Mesendoderm (in vitro differentiated cells): ENCODE measurements at regions not wholly inside any gene's neighbourhood (a gene's known extent, or its start where the extent isn't known, plus 50 kb on each side); places are given as distances from the start of the nearest gene placed in this dataset.

Experiments used
- DNase-seq: peaks from one replicate; pipeline ENCODE4 v3.0.0; 2013
- H2AK5ac ChIP-seq: 2 replicates; pipeline ENCODE4 v1.6.1; 2013; ENCODE audit warnings: low read length, inconsistent platforms
- H2BK120ac ChIP-seq: 2 replicates; pipeline ENCODE4 v1.6.1; 2013; ENCODE audit warnings: low read depth, mild to moderate bottlenecking, low read length, moderate library complexity, mixed read lengths
- H2BK15ac ChIP-seq: replicated peaks from 2 replicates; pipeline ENCODE4 v1.6.1; 2013; ENCODE audit warnings: low read depth, mild to moderate bottlenecking, moderate library complexity
- H2BK5ac ChIP-seq: 2 replicates; pipeline ENCODE4 v1.6.1; 2013; ENCODE audit warnings: low read length, inconsistent platforms
- H3K18ac ChIP-seq: 2 replicates; pipeline ENCODE4 v1.6.1; 2013; ENCODE audit warnings: mild to moderate bottlenecking, low read length, mixed read lengths
- H3K23ac ChIP-seq: one replicate; pipeline ENCODE4 v1.6.1; 2013; ENCODE audit warnings: low read length
- H3K27ac ChIP-seq: 2 replicates; pipeline ENCODE4 v1.5.1; 2013; ENCODE audit warnings: low read depth, mild to moderate bottlenecking, inconsistent platforms, low read length, moderate library complexity
- H3K27me3 ChIP-seq: 2 replicates; pipeline ENCODE4 v1.6.1; 2013; ENCODE audit warnings: low read length, control low read depth, mild to moderate bottlenecking, inconsistent platforms; ENCODE audit not compliant: insufficient read depth, poor library complexity
- H3K36me3 ChIP-seq: 2 replicates; pipeline ENCODE4 v1.6.1; 2013; ENCODE audit warnings: low read length, inconsistent platforms; ENCODE audit not compliant: control insufficient read depth, insufficient read depth
- H3K4ac ChIP-seq: one replicate; pipeline ENCODE4 v1.6.1; 2013; ENCODE audit warnings: low read depth, mild to moderate bottlenecking, low read length, moderate library complexity
- H3K4me1 ChIP-seq: 2 replicates; pipeline ENCODE4 v1.6.1; 2013; ENCODE audit warnings: low read depth, low read length, inconsistent platforms; ENCODE audit not compliant: control insufficient read depth
- H3K4me2 ChIP-seq: 2 replicates; pipeline ENCODE4 v1.6.1; 2013; ENCODE audit warnings: low read length
- H3K4me3 ChIP-seq: 2 replicates; pipeline ENCODE4 v1.5.1; 2013; ENCODE audit warnings: mild to moderate bottlenecking, low read length
- H3K56ac ChIP-seq: one replicate; pipeline ENCODE4 v1.6.1; 2013; ENCODE audit warnings: low read length
- H3K79me1 ChIP-seq: 2 replicates; pipeline ENCODE4 v1.6.1; 2013; ENCODE audit warnings: low read length, inconsistent platforms
- H3K79me2 ChIP-seq: 2 replicates; pipeline ENCODE4 v1.6.1; 2013; ENCODE audit warnings: mild to moderate bottlenecking, low read length; ENCODE audit not compliant: control insufficient read depth, insufficient read depth
- H3K9ac ChIP-seq: 2 replicates; pipeline ENCODE4 v1.6.1; 2013; ENCODE audit warnings: low read length, inconsistent platforms
- H4K5ac ChIP-seq: one replicate; pipeline ENCODE4 v1.6.1; 2013; ENCODE audit warnings: low read length
- H4K8ac ChIP-seq: one replicate; pipeline ENCODE4 v1.6.1; 2013; ENCODE audit warnings: low read depth, mild to moderate bottlenecking, control low read depth, low read length, moderate library complexity
- WGBS: extraction: QIAGEN DNeasy Blood & Tissue Kit; methylation state at CpG from one replicate; pipeline ENCODE4 v1.1.7; 2013; ENCODE audit warnings: low lambda C conversion rate, missing lambda C conversion rate; ENCODE audit not compliant: insufficient coverage; ENCODE audit errors: extremely low coverage; 5-methylcytosine and 5-hydroxymethylcytosine counted together

- no peak overlapping the region for H2AK5ac ChIP-seq
- peak overlapping the region; percentile 67 for H3K27ac ChIP-seq
- DNase-seq: peak; percentile 57
- no peaks in the 10 kb centered on the region for H3K27me3 ChIP-seq
- H3K4me2 ChIP-seq: no peak overlapping the region
- peak overlapping the region; percentile 87 for H3K18ac ChIP-seq
- no peak overlapping the region for H2BK15ac ChIP-seq
- no peak overlapping the region for H3K23ac ChIP-seq
- H3K4me1 ChIP-seq: no peaks in the 10 kb centered on the region
- no peak overlapping the region for H4K8ac ChIP-seq
- H3K79me1 ChIP-seq: no peaks in the 10 kb centered on the region
- peak overlapping the region; percentile 65 for H3K56ac ChIP-seq
- peak overlapping the region; percentile 14 for H2BK120ac ChIP-seq
- no peak overlapping the region for H2BK5ac ChIP-seq
- no peaks in the 10 kb centered on the region for H3K36me3 ChIP-seq
- peak overlapping the region; percentile 16 for H3K9ac ChIP-seq
- no CpG with 5 or more reads among the region's 5 CpGs for WGBS
- H3K4me3 ChIP-seq: no peak overlapping the region
- H3K79me2 ChIP-seq: no peaks in the 10 kb centered on the region
- no peak overlapping the region for H3K4ac ChIP-seq
- no peak overlapping the region for H4K5ac ChIP-seq
These were observed 756.4 kb upstream of the MMS22L start for GRCh38 chr6:98039443-98039842.

DNA sequence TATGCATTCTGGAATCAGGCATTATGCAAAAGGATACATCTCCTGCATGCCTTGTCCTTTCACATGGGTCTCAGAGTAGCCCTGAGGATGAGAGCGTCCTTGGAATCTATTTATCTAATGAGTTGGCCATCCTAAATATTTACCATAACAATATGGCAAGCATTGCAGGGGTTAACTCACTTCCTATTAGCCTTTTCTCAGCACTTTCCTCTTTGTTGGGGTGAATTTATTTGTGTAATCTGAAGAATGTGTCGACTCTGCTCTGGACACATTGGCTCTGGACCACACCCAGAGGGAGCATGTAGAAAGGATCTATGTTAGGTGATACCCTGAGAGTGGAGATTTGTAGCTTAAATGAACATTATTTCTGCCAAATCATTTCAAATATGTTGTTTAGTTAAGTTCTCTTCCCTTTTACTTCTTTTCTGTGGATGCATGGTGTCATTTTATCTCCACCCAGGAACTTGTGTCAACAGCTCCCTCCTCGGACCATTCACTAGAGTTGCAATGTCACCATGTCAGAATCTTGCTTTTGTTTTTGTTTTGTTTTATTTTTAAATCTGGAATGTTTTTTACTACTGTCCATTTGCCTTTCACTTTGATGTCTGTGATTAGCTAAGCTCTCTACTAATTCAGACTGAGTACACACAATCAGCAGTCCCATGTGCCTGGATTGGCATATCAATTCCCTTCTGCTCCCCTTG lies 757.0 kb upstream of the MMS22L start:
- Histone ChIP-seq H2BK5ac (no peak overlapping the region), H3K23ac (no peak overlapping the region), H3K4me2 (no peak overlapping the region), H3K56ac (peak overlapping the region; percentile 65), H3K79me1 (no peaks in the 10 kb centered on the region), H3K4me3 (no peak overlapping the region), H3K27me3 (no peaks in the 10 kb centered on the region), H2BK120ac (peak overlapping the region; percentile 14), H3K9ac (no peak overlapping the region), H3K79me2 (no peaks in the 10 kb centered on the region), H3K4ac (no peak overlapping the region), H3K27ac (peak overlapping the region; percentile 67), H3K4me1 (no peaks in the 10 kb centered on the region), H4K8ac (peak overlapping the region; percentile 56), H3K36me3 (no peaks in the 10 kb centered on the region), H2BK15ac (no peak overlapping the region), H2AK5ac (no peak overlapping the region), H3K18ac (peak overlapping the region; percentile 90), H4K5ac (no peak overlapping the region)
- no CpG with 5 or more reads among the region's 3 CpGs for WGBS
- DNase-seq: peak; percentile 78

DNA sequence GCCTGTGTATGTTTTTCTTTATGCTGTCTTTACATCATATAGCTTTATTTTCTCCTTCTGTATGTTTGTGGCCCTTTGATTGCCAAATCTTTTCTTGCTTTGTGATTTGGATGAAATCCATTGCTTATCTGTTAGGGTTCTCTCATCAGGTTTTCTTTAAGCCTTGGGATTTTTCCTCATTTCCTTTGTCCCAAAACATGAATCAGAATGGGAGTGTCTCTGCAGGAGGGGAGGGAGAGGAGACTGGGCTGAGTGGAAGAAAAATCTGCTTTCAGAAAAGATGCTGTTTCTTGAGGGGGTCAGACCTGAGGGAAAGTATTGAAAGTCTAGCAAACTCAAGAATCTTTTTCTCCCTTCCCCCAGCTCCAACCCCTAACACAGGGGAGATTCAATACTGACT lies 758.0 kb upstream of the MMS22L start:
- Histone ChIP-seq H3K4me2 (no peak overlapping the region), H3K4me3 (no peak overlapping the region), H3K27ac (no peak overlapping the region), H3K23ac (no peak overlapping the region), H3K9ac (no peak overlapping the region), H3K27me3 (no peaks in the 10 kb centered on the region), H4K5ac (no peak overlapping the region), H3K79me1 (no peaks in the 10 kb centered on the region), H3K56ac (no peak overlapping the region), H2BK120ac (no peak overlapping the region), H3K36me3 (no peaks in the 10 kb centered on the region), H2BK5ac (no peak overlapping the region), H3K18ac (no peak overlapping the region), H3K79me2 (no peaks in the 10 kb centered on the region), H3K4ac (no peak overlapping the region), H3K4me1 (no peaks in the 10 kb centered on the region), H4K8ac (no peak overlapping the region), H2AK5ac (no peak overlapping the region), H2BK15ac (no peak overlapping the region)
- peak; percentile 55 for DNase-seq

DNA sequence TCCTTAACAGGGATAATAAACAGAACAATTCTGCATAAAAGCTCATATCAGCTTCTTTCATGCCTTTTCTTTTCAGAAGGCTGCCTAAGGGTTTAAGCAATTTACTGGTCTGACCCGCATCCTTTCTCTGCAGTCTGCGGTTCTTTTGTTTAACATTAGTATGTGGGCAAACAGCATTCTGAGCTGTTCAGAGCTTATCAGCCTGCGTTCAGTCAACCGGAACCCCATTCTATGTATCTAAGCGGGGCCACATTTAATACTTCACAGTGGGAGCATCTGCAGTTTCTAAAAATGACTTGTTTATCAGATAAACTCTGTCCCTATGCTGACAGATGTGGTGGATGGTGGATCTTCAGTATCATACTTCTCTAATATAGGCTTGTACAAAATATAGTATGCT lies 758.9 kb upstream of the MMS22L start:
- Histone ChIP-seq H2BK120ac (no peak overlapping the region), H3K23ac (no peak overlapping the region), H3K4me3 (no peak overlapping the region), H3K4me2 (no peak overlapping the region), H3K4ac (no peak overlapping the region), H4K5ac (no peak overlapping the region), H3K27me3 (no peaks in the 10 kb centered on the region), H3K4me1 (no peaks in the 10 kb centered on the region), H3K36me3 (no peaks in the 10 kb centered on the region), H2BK15ac (no peak overlapping the region), H2BK5ac (no peak overlapping the region), H3K27ac (no peak overlapping the region), H4K8ac (no peak overlapping the region), H3K9ac (no peak overlapping the region), H2AK5ac (no peak overlapping the region), H3K18ac (peak overlapping the region; percentile 18), H3K56ac (no peak overlapping the region), H3K79me2 (no peaks in the 10 kb centered on the region), H3K79me1 (no peaks in the 10 kb centered on the region)
- peak; percentile 53 for DNase-seq
- WGBS: no CpG with 5 or more reads among the region's 5 CpGs

- WGBS: no CpG with 5 or more reads among the region's 7 CpGs
- Histone ChIP-seq H3K79me2 (no peaks in the 10 kb centered on the region), H3K56ac (no peak overlapping the region), H3K27ac (no peak overlapping the region), H2AK5ac (no peak overlapping the region), H3K27me3 (no peaks in the 10 kb centered on the region), H3K4ac (no peak overlapping the region), H4K5ac (no peak overlapping the region), H3K4me3 (no peak overlapping the region), H3K4me1 (no peaks in the 10 kb centered on the region), H2BK120ac (no peak overlapping the region), H3K18ac (no peak overlapping the region), H3K79me1 (no peaks in the 10 kb centered on the region), H3K4me2 (no peak overlapping the region), H2BK5ac (no peak overlapping the region), H3K9ac (no peak overlapping the region), H4K8ac (no peak overlapping the region), H2BK15ac (no peak overlapping the region), H3K23ac (no peak overlapping the region), H3K36me3 (no peaks in the 10 kb centered on the region)
- no peak for DNase-seq
These were observed 761.1 kb upstream of the MMS22L start for GRCh38 chr6:98044151-98044561.
